Fibroblast of peridontal ligament (primary cell): ENCODE measurements at regions not wholly inside any gene's neighbourhood (a gene's known extent, or its start where the extent isn't known, plus 50 kb on each side); places are given as distances from the start of the nearest gene placed in this dataset.

Source experiments
- DNase-seq: peaks from one replicate; pipeline ENCODE4 v3.0.0-alpha.2; 2010; ENCODE audit errors: extremely low read depth

DNA sequence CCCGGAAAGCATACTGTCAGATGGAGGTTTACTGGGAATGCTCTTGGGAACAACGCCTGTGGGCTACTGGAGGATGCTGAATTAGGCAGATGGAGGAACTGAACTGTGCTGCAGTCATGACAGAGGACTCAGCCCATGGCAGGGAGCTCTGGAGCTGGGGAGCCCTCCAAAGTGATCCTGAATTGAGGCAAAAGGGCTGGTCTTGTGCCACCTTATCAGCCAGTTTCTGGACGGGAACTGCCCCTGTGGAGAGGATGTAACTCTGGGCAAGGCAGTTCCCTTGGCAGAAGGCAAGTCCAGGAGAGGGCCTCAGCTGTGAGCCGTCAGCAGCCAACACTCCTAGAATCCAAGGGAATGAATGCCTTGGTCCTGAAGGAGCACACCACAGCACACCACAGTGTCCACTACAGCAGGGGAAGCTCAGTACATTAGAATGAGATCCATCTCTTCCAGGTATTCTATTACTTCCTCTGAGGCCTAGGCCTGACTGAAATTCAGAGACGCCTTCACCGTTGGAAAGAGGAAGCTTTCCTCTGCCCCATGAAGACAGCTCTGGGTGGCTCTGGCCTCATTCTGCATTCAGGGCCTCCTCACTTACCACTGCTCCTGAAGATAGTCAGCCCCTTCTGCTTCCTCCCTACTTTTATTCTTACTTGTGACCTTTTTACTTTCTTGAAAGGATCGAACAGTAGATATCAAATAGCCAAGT lies 139.6 kb upstream of the GPR26 start:
- DNase-seq, result no peak

DNA sequence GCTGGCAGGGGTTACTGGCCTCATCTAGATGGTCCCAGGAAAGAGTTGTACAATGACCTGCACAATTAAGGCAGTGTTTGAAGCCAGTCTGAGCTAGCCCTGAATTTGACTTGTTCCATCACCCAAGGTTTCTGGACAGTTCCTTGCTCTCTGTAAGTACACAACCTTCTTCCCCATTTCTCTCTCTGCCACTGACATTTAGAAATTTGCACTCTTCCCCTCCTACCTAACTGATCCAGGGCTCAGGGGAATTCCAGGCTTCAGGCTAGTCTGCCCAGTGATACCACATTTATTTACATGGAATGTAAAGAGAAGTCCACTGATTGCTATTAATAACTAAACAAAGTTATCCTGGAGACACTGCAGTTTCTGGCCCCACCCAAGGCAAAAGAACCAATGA lies 139.0 kb upstream of the GPR26 start:
- DNase-seq, result no peak

GRCh38 chr10:123529146-123529760 lies 136.9 kb upstream of the GPR26 start:
- no peak for DNase-seq

DNA sequence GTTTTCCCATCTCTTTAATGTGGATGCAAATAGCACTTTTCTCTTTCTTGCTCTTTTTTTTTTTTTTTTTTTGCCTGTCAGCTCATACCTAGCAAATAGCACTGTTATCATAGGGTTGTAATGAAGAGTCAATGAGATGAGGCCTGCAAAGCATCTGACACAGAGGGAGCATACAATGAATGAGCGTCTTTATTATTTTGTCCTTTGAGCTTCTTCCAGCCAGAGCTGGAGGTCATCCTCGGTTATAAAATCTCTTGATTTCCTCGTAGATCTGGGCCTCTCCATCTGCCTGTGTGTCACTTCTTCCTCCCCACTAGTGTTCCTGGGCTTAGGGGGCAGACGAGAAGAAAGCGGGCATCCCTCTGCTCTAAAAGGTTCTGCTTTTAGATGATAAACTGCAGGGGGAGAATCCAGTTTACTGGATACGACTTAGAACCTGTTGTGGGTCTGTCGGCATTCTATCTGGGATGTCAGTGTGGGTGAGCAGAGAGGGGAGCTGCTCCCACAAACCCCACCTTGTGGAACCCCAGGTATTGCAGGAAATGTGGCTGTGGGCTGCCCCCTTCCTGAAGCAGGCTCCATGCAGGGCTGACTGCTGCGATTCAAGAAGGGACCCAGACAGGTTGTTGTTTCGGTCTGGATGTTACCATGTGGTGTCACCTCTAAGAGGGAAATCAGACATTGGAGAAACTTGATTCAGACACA lies 135.8 kb upstream of the GPR26 start:
- DNase-seq, result no peak

- no peak for DNase-seq
Measured at GRCh38 chr10:123535386-123535785, 130.8 kb upstream of the GPR26 start.

- DNase-seq, result no peak
Measured at GRCh38 chr10:123536176-123536845, 129.8 kb upstream of the GPR26 start.

GRCh38 chr10:123537188-123537961 lies 128.8 kb upstream of the GPR26 start:
- DNase-seq, result no peak

DNA sequence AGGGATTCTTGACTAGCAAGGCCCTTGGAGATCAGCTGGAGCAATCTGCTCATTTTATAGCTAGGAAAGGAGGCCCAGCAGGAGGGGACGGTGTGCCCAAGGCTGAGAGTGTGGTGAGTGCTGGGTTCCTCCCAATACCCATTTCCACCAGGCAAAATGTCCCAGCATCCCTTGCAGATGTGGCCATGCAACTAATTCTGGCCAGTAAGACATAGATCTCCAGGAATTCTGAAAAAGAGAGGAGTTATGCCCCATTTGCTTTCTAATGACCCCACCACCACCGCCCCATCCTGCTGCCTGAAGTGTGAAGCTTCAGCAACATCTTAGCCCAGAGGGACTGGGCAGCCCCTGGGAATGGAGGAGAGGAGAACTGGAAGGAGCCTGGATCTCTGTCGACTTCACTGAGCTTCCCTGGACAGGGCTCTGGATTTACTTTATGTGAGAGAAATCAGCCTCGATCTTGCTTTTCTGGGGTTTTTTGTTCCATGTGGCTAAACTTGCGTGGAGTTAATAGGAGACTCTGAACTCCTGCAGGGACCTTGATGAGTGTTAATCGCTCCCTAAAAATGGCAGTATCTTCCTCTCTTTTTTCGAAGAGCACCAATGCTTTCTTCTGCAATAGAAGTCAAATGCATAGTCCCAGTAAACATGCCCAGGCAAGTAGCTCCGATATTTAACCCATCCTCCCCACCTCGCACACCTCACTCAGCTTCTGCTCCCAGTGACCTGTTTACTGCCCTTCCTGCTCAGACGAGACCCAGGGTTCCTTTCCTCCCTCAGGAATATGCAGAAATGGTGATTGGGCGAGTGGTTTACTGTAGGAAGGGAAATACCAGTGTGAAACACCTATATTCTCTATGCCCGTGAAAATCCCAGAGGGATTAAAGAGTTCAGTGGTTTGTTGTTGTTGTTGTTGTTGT lies 127.5 kb upstream of the GPR26 start:
- DNase-seq, result no peak

- no peak for DNase-seq
Measured at GRCh38 chr10:123544986-123545385, 121.2 kb upstream of the GPR26 start.

DNA sequence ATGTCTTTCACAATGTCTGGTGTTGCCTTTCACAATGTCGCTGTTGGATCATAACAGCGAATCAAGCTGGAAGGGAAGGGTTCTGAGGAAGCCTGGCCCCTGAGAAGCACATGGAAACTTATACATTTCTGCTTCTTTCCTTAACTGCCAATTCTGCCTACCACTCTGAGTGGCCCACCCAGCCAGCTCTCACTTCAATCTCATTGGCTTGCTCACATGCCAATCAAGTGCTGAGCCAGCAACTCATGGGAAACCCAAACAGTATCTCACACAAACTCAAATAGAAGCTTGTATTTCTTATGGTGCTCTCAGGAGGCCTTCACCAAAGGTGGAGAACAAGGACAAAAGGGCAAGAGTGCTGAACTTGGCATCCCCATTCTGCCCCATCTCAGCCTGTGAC lies 117.4 kb upstream of the GPR26 start:
- no peak for DNase-seq

- no peak for DNase-seq
Measured at GRCh38 chr10:123549761-123550454, 116.2 kb upstream of the GPR26 start.

DNA sequence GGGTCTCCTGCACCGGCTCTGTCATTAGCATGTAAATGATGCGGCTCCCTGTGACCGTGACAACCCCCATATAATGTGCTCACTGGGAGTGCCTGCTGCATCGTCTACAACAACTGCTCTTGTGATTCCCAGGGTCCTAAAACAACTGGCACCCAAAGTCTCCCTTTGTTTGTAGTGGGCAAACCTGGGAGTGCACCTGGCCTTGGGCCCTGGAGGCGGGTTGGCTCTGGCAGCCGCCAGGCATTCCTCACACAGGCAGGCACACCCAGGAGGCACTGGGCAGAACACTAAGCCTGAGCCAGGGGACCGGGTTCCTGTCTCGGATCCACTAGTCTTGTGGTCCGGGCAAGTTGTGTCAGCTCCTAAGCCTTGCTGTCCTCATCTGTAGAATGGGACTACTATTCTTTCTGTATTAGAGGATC lies 115.5 kb upstream of the GPR26 start:
- DNase-seq, result no peak

- no peak for DNase-seq
Measured at GRCh38 chr10:123551259-123551658, 114.9 kb upstream of the GPR26 start.

GRCh38 chr10:123552760-123553554 lies 113.2 kb upstream of the GPR26 start:
- no peak for DNase-seq

GRCh38 chr10:123553810-123554430 lies 112.2 kb upstream of the GPR26 start:
- DNase-seq, result no peak

DNA sequence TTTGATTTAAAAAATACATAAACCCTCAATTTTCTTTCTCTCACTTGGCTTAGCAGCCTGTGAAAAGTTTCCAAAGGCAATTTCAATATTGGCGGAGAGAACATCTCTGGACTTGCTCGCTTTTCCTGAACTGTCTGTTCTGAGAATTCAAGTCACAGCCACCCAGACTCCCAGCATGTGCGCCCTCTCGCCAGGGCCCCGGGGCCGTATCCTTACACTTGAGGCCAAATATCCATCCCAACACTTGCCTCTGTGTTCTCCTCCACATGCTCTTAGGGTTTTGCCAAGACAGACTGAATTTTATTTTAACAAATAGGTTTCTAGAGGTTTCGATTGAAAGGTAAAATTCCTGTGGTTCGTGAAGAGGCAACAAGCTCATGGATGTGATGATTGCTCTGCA lies 111.5 kb upstream of the GPR26 start:
- no peak for DNase-seq

- DNase-seq, result no peak
Measured at GRCh38 chr10:123555616-123556015, 110.5 kb upstream of the GPR26 start.

DNA sequence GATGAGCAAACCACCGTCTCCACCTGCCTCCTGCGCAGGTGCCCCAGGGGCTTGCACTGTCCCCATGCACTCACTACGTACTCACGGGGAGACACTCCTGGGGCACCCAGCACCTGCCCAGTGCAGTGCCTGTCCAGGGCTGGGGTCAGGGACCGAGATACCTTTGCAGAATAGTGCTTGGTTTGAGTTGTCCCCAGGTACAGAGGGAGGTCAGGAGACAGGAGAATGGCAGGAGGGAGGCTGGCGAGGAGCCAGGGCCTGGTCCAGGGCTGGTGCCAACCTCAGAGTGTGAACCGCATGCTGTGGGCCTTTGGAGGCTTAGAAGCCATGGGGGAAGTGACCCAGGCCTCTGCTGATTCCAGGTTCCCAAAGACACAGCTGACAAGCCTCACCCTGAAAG lies 110.1 kb upstream of the GPR26 start:
- no peak for DNase-seq

- DNase-seq, result no peak
Measured at GRCh38 chr10:123556736-123557135, 109.4 kb upstream of the GPR26 start.
